HG03521 (cell line): ENCODE measurements at regions not wholly inside any gene's neighbourhood (a gene's known extent, or its start where the extent isn't known, plus 50 kb on each side); places are given as distances from the start of the nearest gene placed in this dataset.

Experiments
- ATAC-seq: cut with Tn5 transposase; IDR thresholded peaks from one replicate; pipeline ENCODE4 v1.9.1; 2021; ENCODE audit warnings: mild to moderate bottlenecking, moderate library complexity; ENCODE audit not compliant: unreplicated experiment

GRCh38 chr20:57047281-57048026 lies 219.0 kb downstream of the BMP7 start:
- no peak for ATAC-seq

GRCh38 chr20:57048027-57048869 lies 218.2 kb downstream of the BMP7 start:
- ATAC-seq: no peak

DNA sequence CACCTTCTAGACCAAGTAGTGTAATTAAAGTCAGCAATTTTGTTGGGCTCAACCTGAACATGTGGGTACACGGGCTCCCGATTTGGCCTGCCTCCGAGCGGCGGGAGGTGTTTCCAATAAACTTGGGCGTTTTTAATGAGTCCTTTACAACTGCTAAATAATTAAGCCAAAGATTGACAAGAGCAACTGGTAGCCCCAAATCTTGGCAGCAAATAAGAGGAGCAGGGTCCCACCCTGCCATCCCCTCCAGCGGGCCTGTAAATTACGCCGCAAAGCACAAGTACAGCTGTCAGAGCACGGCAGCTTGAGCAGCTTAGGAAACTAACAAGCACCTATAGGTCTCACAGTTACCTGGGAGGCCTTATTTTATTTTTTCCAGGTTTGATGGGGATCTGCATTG lies 217.1 kb downstream of the BMP7 start:
- ATAC-seq: no peak

DNA sequence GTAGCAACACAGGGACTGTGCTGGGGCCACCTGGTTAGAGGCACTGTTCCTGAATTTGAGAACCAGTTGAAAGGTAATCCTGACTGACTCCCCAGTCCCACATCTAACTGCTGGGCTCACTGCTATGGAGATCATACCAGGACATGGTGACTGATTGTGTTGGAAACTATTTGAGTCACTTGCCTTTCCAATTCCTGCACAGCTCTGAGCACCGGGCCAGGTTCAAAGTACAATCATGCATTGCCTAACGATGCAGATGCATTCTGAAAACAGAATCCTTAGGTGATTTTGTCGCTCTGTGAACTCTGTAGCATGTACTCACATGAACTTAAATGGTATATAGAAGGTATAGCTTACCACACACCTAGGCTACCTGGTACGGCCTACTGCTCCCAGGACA lies 215.3 kb downstream of the BMP7 start:
- no peak for ATAC-seq

DNA sequence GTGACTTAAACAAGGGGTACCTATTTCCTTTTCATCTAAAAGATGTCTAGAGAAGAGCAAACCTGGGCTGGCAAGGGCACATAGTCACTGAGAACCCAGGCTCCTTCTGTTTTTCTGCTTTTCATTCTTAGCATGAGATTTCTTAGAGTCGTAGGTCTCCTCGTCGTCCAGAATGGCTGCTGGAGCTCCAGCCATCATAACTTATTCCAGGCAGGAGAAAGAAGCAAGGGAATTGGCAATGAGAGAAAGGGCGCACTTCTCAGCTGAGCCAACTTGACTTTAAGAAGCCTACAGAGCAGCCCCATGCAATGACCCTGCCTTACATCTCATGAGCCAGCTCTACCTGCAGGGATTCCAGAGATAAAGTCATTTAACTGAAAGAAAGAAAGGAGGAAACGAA lies 213.4 kb downstream of the BMP7 start:
- no peak for ATAC-seq

DNA sequence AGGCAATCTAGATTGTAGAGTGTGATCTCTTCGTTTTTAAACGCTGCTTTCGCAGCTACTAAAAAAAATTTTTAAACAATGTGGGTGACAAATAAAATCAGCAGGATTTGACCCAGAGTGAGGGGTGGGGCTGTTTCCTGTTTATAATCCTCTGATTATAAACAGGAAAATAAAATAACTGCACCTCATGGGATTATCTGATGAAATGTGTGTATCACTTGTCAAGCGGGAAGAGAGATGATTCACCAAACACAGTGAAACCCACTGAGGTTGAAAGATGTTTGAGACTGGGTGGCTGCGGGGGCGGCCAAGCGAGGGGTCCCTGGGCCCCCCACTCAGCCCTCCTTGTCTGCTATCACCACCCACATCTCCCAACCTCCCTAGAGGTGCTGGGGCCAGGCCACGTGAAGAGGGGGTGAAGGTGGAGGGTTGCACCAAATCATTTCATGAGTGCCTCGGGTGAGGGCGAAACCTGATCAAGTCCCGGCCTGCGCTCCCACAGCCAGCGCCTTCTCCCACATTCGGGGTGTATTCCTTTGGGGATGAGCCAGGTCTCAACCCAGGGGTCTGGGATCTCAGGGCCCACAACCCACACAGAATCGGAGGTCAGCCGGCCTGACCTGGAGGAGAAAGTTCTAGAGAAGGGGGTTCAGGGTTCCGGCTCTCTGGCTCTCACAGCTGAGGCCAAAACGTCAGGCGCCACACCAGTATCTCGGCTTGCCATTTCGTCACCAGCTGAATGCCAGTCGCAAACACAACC lies 212.5 kb downstream of the BMP7 start:
- no peak for ATAC-seq

DNA sequence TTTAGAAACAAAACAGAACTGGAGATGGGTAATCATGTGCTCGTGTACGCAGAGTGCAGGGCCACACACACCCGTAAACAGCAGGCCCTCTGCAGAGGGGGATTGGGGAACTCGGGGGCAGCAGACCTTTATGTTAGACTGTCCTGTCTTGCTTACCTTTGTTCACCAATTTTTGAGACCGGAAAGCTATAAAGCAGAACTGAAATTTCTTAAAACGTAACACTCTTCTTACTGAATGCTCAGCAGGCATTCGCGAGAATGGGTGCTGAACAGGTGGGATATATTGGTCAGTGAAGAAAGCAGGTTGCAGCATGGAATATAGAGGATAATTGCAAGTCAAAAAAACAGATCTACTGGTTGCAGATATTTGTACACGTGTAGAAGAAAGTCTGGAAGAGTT lies 211.1 kb downstream of the BMP7 start:
- ATAC-seq: no peak

- no peak for ATAC-seq
Measured at GRCh38 chr20:57056651-57057050, 209.8 kb downstream of the BMP7 start.

- ATAC-seq: no peak
Measured at GRCh38 chr20:57059055-57059596, 207.3 kb downstream of the BMP7 start.

- ATAC-seq: no peak
Measured at GRCh38 chr20:57060407-57061050, 205.9 kb downstream of the BMP7 start.

DNA sequence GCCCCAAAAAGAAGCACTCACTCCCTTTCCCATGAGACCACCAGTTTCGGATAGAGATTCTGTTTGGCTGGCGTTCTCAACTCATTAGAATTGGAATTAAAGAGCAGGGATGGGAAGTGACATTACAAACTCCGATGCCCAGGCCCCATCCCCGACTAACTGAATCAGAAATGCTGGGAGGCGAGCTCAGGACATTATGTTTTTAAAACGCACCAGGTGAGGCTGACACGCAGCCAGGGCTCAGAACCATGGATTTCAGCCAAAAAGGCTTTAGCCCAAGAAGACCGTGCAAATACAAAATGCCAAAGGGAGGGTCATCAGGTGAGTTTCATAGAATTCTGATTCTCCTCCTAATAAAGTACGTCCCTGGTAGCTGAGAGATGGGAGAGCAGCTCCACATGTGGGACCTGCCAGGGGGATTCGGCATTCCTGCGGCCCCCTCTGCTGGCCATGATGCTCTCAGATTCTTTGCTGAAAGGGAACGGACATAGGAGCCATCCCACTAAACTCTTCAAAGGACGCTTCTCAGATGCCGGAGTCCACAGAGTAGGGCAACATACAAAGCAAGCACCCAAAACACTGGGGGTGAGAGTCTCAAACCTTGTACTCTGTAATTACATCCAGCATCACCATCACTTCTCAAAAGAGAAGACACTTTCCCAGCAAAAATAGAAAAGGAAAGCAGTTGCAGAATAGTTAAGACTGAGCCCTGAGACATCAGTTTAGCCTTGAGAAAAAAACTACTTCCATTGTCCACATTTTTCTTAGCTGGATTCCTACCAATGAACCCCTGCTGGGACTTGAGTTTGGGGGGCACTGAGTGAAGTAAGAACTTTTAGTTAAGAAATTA lies 205.2 kb downstream of the BMP7 start:
- no peak for ATAC-seq

- ATAC-seq: no peak
Measured at GRCh38 chr20:57062241-57062640, 204.2 kb downstream of the BMP7 start.

GRCh38 chr20:57062696-57063270 lies 203.7 kb downstream of the BMP7 start:
- ATAC-seq: no peak

- ATAC-seq: no peak
Measured at GRCh38 chr20:57064836-57065235, 201.6 kb downstream of the BMP7 start.

- no peak for ATAC-seq
Measured at GRCh38 chr20:57065646-57066045, 200.8 kb downstream of the BMP7 start.

- ATAC-seq: no peak
Measured at GRCh38 chr20:57066126-57066900, 200.1 kb downstream of the BMP7 start.

GRCh38 chr20:57069442-57069841 lies 197.0 kb downstream of the BMP7 start:
- no peak for ATAC-seq

DNA sequence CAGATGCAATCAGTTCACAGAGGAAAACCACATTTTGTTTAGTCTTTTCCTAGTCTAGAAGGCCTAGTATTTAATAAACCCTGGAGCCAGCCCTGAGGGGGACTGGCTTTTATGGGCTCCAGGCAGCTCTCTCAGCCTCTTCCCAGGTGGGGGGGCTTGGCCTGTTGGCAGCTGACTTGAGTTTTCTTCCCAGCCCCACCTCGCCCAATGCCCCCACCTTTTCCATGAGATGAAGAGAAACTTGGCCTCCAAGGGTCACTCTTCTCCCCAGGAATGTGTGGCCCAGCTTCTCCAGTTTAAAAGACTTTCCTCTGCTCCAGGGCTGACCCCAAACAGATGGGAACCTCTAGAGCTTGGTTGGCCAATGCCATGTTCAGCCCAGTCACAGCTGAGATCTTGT lies 196.1 kb downstream of the BMP7 start:
- no peak for ATAC-seq

DNA sequence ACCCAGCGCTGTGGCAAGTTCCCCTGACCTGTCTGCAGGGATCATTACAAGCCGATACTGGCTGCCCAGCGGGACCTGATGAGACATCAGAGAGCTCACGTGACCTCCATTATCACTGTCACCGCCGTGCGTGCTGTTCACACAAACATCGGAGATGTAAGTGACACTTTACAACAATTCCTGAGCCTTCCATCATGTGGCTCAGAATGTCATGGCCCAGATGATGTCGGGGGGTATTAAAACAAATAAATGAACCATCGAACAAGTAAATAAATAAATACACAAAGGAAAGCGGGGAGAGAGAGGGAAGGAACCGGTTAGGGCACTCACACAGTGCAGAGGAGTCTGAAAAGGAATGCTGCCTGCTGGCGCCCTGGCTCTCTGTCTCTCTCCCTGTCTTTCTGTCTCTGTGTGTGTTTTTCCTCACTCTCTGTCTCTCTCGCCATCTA lies 195.1 kb downstream of the BMP7 start:
- ATAC-seq: no peak
